ENCODE measurements at regions not wholly inside any gene's neighbourhood (a gene's known extent, or its start where the extent isn't known, plus 50 kb on each side); places are given as distances from the start of the nearest gene placed in this dataset.
A peak's percentile ranks its signal among the peaks of the same experiment; 100 is the strongest.

DNA sequence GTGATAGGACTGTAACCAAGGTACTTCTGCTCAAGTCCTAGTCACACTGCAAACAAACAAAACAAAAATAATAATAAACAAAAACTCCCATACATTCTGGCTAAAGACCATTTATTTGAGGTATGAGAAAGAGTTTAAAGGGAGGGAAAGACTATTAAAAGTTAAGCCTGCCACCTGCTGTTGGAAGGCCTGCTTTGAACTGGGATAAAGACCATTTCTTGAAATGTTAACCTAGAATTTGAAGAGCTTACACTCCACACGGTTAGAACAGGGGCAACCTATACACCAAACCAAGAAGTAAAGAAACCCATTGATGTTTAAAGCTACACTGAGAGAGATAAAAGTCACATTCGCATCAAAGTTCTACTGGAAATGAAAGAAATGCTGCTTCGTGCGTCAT lies 548.7 kb upstream of the DIPK2B start:
- peak; percentile 44 for DNase-seq (ENCODE audit: low spot score)

DNA sequence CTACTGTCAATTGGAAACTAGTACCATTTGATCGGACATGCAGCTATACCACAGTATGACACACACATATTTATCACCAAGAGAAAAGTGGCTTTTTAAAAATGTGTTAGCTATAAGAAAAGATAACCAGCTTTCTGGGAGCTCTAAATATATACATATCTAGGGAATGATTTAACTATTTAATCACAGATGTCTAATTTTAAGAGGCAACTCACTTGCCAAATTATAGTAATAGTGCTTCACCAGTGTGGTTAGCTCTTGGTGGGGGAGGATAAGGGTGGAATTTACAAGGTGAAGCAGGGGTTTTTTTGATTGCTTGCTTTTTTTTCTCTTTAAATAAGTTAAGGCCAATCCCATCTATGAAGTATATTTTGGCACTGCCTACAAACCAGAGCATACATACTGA lies 547.7 kb upstream of the DIPK2B start:
- peak; percentile 45 for DNase-seq (ENCODE audit: low spot score)

GRCh38 chrX:45747905-45748304 lies 547.2 kb upstream of the DIPK2B start:
- DNase-seq (ENCODE audit: low spot score), result no peak

GRCh38 chrX:45745479-45745878 lies 544.8 kb upstream of the DIPK2B start:
- DNase-seq (ENCODE audit: low spot score), result no peak

- DNase-seq (ENCODE audit: low spot score), result no peak
These were observed 543.4 kb upstream of the DIPK2B start for GRCh38 chrX:45743906-45744625.

DNA sequence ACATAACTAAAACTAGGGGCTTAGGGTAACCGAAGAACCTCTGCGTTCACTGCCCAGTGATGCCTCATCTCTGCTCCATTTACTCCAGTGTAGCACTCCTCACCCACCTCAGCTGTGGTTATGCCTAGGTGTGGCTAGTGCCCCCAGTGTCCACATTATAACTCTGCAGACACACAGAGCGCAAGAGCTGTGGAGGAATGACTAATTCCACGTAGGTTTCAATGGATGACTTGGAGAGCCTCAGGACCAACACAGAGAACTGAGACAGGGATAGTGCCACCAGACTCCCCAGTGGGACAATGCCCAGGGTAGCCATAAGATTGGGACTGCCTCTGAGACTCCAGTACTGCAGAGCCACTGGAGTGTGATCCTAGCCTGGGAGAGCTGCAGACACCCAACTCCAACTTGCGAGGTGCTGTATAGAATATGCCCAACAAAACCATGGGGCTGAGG lies 542.4 kb upstream of the DIPK2B start:
- DNase-seq (ENCODE audit: low spot score), result peak; percentile 81

GRCh38 chrX:45740291-45740690 lies 539.6 kb upstream of the DIPK2B start:
- DNase-seq (ENCODE audit: low spot score), result no peak

GRCh38 chrX:45735571-45735970 lies 534.9 kb upstream of the DIPK2B start:
- no peak for DNase-seq (ENCODE audit: low spot score)

- no peak for DNase-seq (ENCODE audit: low spot score)
These were observed 530.8 kb upstream of the DIPK2B start for GRCh38 chrX:45731448-45731847.

DNA sequence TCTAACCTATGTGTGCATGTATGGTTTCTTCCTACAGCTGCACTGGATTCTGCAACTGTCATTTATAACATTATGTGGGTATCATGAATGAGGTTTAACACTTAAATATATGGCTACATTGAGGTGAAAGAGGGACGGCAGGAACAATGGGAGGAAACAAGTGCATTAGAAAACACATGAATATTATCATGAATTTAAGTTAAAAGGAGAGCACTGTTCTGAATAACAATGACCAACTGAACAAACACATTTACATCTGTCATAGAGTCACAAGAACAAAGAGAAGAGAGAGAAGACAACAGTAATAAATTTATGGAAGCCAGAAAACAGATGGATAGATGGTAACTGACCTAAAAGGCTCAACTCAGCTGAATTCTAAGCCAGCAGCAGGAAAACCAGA lies 527.1 kb upstream of the DIPK2B start:
- DNase-seq (ENCODE audit: low spot score), result no peak

DNA sequence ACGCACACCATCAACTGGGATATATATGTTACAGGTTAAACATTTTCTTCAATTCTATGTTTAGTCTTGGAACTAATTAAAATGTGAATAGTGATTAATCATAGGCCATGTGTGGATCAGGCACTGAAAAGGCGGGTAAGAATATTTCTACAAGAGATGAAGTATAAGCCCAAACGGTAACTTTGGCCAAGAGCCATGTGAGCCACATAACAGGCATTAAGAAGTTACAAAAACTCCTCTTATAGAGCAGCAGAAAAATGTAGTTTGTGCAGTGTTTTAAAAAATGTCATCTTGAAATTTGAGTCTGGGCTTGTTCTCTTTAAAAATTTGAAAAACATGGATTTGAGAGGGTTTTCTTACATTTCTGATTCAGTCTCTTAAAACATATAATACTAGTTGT lies 521.8 kb upstream of the DIPK2B start:
- DNase-seq (ENCODE audit: low spot score), result no peak

DNA sequence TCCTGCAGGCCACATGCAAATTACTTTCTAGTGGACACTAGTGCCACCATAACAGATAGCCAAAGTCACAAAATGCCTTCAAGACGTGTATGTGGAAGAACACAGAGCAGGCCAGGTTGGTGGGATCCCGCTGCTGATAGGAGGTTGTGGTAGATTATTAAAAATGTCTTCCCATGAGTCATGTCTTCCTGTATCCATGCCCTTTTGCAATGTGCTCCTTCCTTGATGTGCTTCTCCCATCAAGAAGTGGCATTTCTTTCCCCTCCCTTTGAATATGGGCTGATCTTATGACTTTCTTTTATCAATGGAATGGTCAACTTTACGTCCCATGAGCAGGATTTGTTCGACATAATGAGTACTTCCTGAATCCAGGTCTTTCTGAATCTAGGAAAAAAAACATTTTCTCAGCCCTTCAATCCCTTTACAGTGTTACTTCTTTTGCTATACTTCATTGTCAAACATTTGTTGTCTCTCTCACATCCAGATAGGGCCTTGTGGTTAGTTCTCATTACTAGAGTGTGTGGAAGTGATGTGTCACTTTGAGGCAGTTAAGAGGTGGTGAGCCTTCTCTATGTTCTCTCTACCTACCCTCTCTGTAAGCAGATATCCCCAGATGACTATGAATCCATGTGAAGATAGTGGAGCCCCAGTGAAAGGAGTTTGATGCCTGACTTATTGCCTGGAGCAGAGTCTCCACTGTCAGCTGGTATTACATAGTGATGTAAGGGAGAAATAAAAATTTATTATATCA lies 519.2 kb upstream of the DIPK2B start:
- peak; percentile 35 for DNase-seq (ENCODE audit: low spot score)

GRCh38 chrX:45718676-45719075 lies 518.0 kb upstream of the DIPK2B start:
- no peak for DNase-seq (ENCODE audit: low spot score)

- no peak for DNase-seq (ENCODE audit: low spot score)
These were observed 516.1 kb upstream of the DIPK2B start for GRCh38 chrX:45716750-45717149.

GRCh38 chrX:45715748-45716147 lies 515.1 kb upstream of the DIPK2B start:
- DNase-seq (ENCODE audit: low spot score), result peak; percentile 86

- DNase-seq (ENCODE audit: low spot score), result peak; percentile 92
These were observed 514.2 kb upstream of the DIPK2B start for GRCh38 chrX:45714866-45715265.

GRCh38 chrX:45712067-45712466 lies 511.4 kb upstream of the DIPK2B start:
- peak; percentile 61 for DNase-seq (ENCODE audit: low spot score)

GRCh38 chrX:45711231-45711630 lies 510.6 kb upstream of the DIPK2B start:
- DNase-seq (ENCODE audit: low spot score), result peak; percentile 79

DNA sequence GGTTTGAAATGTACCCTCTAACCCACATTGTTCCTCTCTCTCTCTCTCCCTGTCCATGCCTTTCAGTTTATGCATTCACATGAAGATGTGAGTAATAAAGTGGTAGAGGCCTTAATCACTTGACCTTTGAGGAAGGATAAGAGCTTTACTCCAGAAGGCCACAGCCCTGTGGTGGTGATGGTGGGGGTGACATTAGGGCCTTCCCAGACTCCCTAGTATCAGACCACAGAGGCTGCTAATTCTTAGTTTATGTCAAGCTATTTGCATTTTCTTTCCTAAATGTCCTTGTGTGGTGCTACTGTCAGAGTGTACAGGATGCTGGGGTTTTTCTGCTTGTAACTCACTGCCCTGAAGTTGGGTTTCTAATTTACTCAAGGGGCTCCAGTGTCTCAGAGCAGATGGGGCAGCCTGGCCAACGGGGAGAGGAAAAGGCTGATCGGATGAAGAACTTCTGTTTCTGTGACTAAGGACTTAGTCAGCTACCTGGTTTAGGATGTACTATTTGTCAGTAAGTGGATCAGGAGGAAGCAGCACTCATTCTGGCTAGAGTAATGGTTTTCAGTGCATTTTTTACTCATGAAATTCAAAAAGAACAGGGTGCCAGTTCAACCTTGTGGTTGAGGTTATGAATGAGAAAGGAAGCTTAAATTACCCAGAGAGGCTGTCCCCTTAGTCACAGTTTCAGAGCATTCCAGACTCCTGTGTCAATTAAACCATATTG lies 509.6 kb upstream of the DIPK2B start:
- peak; percentile 99 for DNase-seq (ENCODE audit: low spot score)

DNA sequence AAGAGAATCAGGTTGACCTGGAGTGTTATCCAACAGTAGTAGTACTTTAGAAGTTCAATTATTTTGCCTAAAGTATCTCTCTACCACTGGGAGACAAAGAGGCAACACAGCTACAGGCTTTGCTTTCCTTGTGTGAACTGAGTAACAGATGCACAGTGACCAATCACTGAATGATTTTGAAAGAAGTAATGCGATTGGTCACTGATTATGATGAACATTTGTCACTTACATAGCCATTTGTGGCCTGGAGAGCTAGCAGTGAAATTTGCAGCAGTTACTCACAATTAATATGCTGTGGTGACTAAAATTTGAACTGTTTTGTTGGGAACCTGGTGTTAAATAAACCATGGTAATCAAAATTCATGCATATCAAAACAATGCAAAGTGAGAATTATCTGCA lies 508.7 kb upstream of the DIPK2B start:
- DNase-seq (ENCODE audit: low spot score), result peak; percentile 66

- DNase-seq (ENCODE audit: low spot score), result no peak
These were observed 498.5 kb upstream of the DIPK2B start for GRCh38 chrX:45699158-45699557.

DNA sequence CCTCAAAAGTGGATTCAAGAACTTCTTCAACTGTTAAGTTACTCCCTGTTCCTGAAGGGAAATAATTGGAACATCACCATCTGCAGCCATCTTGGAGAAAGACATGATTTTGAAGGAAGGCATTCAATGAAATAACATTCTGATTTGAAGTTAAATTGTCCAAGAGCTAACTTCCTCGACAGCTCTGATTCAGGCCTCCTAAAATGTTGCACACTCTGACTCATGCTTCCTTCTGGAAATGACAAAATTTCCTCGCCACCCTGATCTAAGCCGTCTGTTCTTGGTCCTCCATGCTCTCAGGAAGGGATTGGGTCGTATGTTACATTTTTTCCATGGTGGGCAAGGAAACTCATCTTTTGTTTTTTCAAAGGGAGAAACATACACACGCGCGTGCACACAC lies 496.9 kb upstream of the DIPK2B start:
- peak; percentile 63 for DNase-seq (ENCODE audit: low spot score)

DNA sequence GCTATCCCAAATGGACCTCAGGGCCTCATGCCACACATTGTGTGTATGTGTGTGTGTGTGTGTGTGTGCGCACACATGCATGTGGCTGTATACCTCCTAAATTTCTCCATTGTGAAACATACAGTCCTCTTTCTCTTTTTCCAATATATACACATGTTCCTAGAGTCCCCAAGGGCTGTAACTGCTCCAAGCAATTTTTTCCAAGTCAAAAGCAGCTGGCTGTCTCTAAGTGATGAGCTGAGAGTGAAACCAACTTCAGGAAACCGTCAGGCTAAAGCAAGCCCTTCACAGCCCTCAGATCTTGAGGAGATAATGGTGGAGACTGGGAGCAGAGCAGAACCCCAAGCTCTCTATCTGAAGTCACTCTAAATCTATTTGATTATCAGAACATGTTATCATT lies 496.1 kb upstream of the DIPK2B start:
- DNase-seq (ENCODE audit: low spot score), result no peak

Data from A172 (cell line).